Endodermal cell (in vitro differentiated cells): ENCODE measurements at regions not wholly inside any gene's neighbourhood (a gene's known extent, or its start where the extent isn't known, plus 50 kb on each side); places are given as distances from the start of the nearest gene placed in this dataset.
A peak's percentile ranks its signal among the peaks of the same experiment; 100 is the strongest.

Experiments used
- DNase-seq: peaks from one replicate; pipeline ENCODE4 v3.0.0-alpha.2; 2017
- H3K27ac ChIP-seq: 2 replicates; pipeline ENCODE4 v1.5.1; 2013; ENCODE audit warnings: mild to moderate bottlenecking, low read depth, low read length, moderate library complexity
- H3K27me3 ChIP-seq: 2 replicates; pipeline ENCODE4 v1.6.1; 2013; ENCODE audit warnings: mild to moderate bottlenecking, low read length, moderate library complexity; ENCODE audit not compliant: insufficient read depth, control insufficient read depth, poor library complexity, severe bottlenecking
- H3K36me3 ChIP-seq: 2 replicates; pipeline ENCODE4 v1.7.0; 2013; ENCODE audit warnings: mild to moderate bottlenecking, low read length, moderate library complexity; ENCODE audit not compliant: control insufficient read depth, insufficient read depth
- H3K4me1 ChIP-seq: one replicate; pipeline ENCODE4 v1.7.0; 2013; ENCODE audit warnings: low read length; ENCODE audit not compliant: control insufficient read depth, insufficient read depth
- H3K4me3 ChIP-seq: 2 replicates; pipeline ENCODE4 v1.5.1; 2013; ENCODE audit warnings: mild to moderate bottlenecking, low read length, moderate library complexity
- H3K9ac ChIP-seq: 2 replicates; pipeline ENCODE4 v1.6.1; 2013; ENCODE audit warnings: mild to moderate bottlenecking, low read length, moderate library complexity; ENCODE audit not compliant: poor library complexity, severe bottlenecking; ENCODE audit errors: extremely low read depth
- H3K9me3 ChIP-seq: 2 replicates; pipeline ENCODE4 v1.6.1; 2013; ENCODE audit warnings: mild to moderate bottlenecking, low read length, moderate library complexity; ENCODE audit not compliant: control insufficient read depth
- H3K27ac Mint-ChIP-seq: 2 replicates; pipeline ENCODE4 v1.8.0; 2020; ENCODE audit warnings: mixed read lengths
- H3K27me3 Mint-ChIP-seq: 2 replicates; pipeline ENCODE4 v1.8.0; 2021; ENCODE audit warnings: mild to moderate bottlenecking, mixed read lengths; ENCODE audit not compliant: insufficient read depth
- H3K36me3 Mint-ChIP-seq: 2 replicates; pipeline ENCODE4 v1.8.0; 2020; ENCODE audit warnings: low read depth, mixed read lengths
- H3K4me1 Mint-ChIP-seq: 2 replicates; pipeline ENCODE4 v1.8.0; 2020; ENCODE audit warnings: mixed read lengths
- H3K4me3 Mint-ChIP-seq: 2 replicates; pipeline ENCODE4 v1.8.0; 2020; ENCODE audit warnings: mild to moderate bottlenecking, moderate library complexity, mixed read lengths
- H3K9me3 Mint-ChIP-seq: 2 replicates; pipeline ENCODE4 v1.8.0; 2020; ENCODE audit warnings: mild to moderate bottlenecking, mixed read lengths
- WGBS, 2 experiments: methylation state at CpG; one replicate each; pipeline versions ENCODE4 v1.1.5 to v1.1.7; 2013; ENCODE audit warnings: missing lambda C conversion rate in 2 of 2, mixed read lengths in 1 of 2; ENCODE audit not compliant: insufficient coverage in 1 of 2, insufficient read length in 1 of 2; 5-methylcytosine and 5-hydroxymethylcytosine counted together
- TF ChIP-seq, protein P1 (sequence below): fragments of 200-600 bp; sonication (generic); conservative IDR thresholded peaks from 2 replicates; pipeline ENCODE4 v1.5.0; 2021; ENCODE audit warnings: antibody characterized with exemption, mild to moderate bottlenecking

DNA sequence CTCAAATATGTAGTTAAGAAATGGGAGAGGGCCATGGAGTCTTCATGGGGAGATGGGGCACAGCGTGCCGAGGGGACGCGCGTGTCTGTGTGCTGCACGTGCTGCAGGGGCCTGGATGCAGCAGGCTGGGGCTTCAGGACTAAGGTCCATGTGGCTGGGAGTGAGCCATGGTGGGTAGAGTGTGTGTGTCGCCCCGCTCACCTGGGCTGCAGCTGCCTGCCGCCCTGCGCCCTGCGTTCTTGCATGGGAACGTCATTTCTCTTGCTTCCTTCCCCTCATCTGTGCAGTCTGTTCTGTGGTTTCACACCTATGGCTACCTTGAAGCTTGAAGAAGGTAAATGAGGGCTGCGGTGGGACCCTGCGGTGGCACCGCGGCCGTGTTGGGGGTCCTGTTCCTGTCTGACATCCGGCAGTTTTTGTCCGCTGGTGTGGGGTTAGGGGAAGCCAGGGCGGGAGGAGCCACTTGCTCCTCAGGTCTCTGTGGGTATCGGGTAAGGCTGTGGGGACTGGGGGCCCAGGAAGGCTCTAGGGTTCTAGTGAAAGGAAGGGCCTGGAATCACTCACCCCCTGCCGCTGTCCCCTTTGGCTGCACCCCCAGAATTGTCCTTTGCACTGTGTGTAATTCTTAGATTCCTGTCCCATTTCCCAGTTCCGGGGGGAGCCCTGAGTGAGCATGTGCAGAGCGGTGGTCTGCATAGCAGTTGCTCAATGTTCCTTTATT lies 54.1 kb upstream of the HS6ST1 start:
- no peak overlapping the region for H3K27ac ChIP-seq
- Mint-ChIP-seq H3K27ac (no peak overlapping the region), H3K27me3 (no peaks in the 10 kb centered on the region), H3K9me3 (peaks cover 20% of the 10 kb centered on the region), H3K4me3 (no peak overlapping the region), H3K4me1 (peaks cover 2% of the 10 kb centered on the region), H3K36me3 (peaks cover 7% of the 10 kb centered on the region)
- no peaks in the 10 kb centered on the region for H3K27me3 ChIP-seq
- TF ChIP-seq, protein P1, sequence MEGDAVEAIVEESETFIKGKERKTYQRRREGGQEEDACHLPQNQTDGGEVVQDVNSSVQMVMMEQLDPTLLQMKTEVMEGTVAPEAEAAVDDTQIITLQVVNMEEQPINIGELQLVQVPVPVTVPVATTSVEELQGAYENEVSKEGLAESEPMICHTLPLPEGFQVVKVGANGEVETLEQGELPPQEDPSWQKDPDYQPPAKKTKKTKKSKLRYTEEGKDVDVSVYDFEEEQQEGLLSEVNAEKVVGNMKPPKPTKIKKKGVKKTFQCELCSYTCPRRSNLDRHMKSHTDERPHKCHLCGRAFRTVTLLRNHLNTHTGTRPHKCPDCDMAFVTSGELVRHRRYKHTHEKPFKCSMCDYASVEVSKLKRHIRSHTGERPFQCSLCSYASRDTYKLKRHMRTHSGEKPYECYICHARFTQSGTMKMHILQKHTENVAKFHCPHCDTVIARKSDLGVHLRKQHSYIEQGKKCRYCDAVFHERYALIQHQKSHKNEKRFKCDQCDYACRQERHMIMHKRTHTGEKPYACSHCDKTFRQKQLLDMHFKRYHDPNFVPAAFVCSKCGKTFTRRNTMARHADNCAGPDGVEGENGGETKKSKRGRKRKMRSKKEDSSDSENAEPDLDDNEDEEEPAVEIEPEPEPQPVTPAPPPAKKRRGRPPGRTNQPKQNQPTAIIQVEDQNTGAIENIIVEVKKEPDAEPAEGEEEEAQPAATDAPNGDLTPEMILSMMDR = no peak
- no peak overlapping the region for H3K4me3 ChIP-seq
- WGBS, 2 experiments = 93 to 96% methylated on average over 14 to 24 of the region's 24 CpGs
- H3K9ac ChIP-seq = no peak overlapping the region
- no peaks in the 10 kb centered on the region for H3K4me1 ChIP-seq
- no peaks in the 10 kb centered on the region for H3K36me3 ChIP-seq
- DNase-seq = no peak
- H3K9me3 ChIP-seq = no peaks in the 10 kb centered on the region

DNA sequence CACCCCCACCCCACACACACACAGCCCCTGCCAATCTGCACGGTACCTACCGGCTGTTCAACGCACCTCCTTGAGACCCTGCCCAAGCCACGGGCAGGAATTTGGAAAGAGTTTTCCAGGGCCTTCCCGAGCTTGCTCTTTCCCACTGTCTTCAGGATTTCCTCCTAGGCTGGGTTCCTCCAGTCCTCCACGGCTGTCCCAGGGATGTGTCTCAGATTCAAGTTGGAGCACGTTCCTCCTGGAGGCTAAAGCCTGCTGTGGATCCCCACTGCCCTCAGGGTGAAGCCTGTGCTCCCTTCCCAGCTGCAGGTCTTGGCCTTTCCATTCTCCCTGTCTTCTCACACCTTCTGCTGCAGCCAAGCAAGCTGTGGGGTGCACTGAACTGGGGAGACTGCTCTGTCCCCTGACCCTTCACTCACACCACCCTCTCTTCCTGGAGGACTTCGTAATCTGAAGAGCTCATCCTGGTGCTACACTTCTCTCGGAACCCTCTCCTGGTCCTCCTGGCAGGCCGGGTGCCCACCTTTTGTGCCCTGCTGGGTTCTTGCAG lies 54.9 kb upstream of the HS6ST1 start:
- 93 to 100% methylated on average over 5 to 10 of the region's 10 CpGs for WGBS, 2 experiments
- Histone ChIP-seq H3K4me3 (no peak overlapping the region), H3K27ac (no peak overlapping the region), H3K9me3 (no peaks in the 10 kb centered on the region), H3K36me3 (no peaks in the 10 kb centered on the region), H3K4me1 (peaks cover 6% of the 10 kb centered on the region), H3K9ac (no peak overlapping the region), H3K27me3 (no peaks in the 10 kb centered on the region)
- Mint-ChIP-seq H3K4me3 (no peak overlapping the region), H3K27ac (peak overlapping the region; percentile 39), H3K36me3 (peaks cover 7% of the 10 kb centered on the region), H3K9me3 (peaks cover 19% of the 10 kb centered on the region), H3K4me1 (peaks cover 9% of the 10 kb centered on the region), H3K27me3 (no peaks in the 10 kb centered on the region)
- DNase-seq = no peak
- TF ChIP-seq, protein P1 = no peak

DNA sequence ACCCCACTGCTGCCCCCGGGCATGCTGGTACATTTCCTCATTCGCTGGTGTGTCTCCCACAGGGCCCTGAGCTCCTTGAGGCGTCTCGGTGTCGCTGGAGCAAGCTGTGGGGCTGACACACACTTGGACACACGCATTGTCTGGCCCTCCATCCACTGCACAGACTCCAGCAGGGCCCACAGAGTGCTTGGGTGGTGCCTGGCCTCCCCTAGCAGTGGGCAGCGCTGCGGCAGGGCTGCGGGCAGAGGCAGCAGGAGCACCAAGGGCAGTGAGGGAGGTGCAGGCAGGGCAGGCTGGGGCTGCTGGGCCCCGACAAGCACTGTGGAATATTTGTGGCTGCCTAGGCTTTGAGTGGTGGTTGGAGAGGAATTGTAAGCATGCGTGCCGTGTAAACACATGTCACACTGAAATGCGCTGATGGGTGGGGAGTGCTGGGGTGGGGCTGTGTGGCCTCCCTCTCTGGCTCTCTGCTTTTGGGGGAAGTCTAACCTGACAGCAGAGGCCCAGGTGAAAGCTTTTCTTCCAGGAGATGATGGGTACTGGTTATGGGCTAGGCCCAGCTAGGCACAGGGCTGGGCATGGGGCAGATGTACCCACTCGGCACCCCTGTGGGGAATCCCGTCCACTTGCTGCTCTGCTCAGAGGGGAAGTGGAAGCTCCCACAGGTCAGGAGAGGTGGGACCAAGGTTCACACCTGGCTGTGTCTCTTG lies 55.5 kb upstream of the HS6ST1 start:
- no peaks in the 10 kb centered on the region for H3K9me3 ChIP-seq
- peaks cover 2% of the 10 kb centered on the region for H3K36me3 Mint-ChIP-seq
- no peak overlapping the region for H3K4me3 ChIP-seq
- no peak overlapping the region for H3K27ac ChIP-seq
- H3K4me1 Mint-ChIP-seq = peaks cover 15% of the 10 kb centered on the region
- H3K36me3 ChIP-seq = no peaks in the 10 kb centered on the region
- TF ChIP-seq, protein P1 = no peak
- peaks cover 13% of the 10 kb centered on the region for H3K9me3 Mint-ChIP-seq
- no peak overlapping the region for H3K4me3 Mint-ChIP-seq
- H3K27ac Mint-ChIP-seq = no peak overlapping the region
- 94 to 96% methylated on average over 9 to 15 of the region's 15 CpGs for WGBS, 2 experiments
- H3K4me1 ChIP-seq = peaks cover 10% of the 10 kb centered on the region
- no peak overlapping the region for H3K9ac ChIP-seq
- DNase-seq = no peak
- H3K27me3 Mint-ChIP-seq = no peaks in the 10 kb centered on the region
- H3K27me3 ChIP-seq = no peaks in the 10 kb centered on the region
